OCI-LY1 (cell line): ENCODE measurements at regions not wholly inside any gene's neighbourhood (a gene's known extent, or its start where the extent isn't known, plus 50 kb on each side); places are given as distances from the start of the nearest gene placed in this dataset.

Experiments
- H2AFZ ChIP-seq: fragments of 200-600 bp; sonication (generic), shearing (Covaris generic); 2 replicates; pipeline ENCODE4 v1.6.0; 2014; ENCODE audit warnings: antibody characterized with exemption, mild to moderate bottlenecking, low read length
- H3F3A ChIP-seq: fragments of 200-600 bp; sonication (generic), shearing (Covaris generic); 2 replicates; pipeline ENCODE4 v1.6.0; 2014; ENCODE audit warnings: mild to moderate bottlenecking, antibody characterized with exemption, low read length, moderate library complexity; ENCODE audit not compliant: insufficient read depth
- H3K27ac ChIP-seq: fragments of 200-600 bp; sonication (generic); 2 replicates; pipeline ENCODE4 v1.5.1; 2014; ENCODE audit warnings: low read length, mixed run types, mild to moderate bottlenecking, low read depth; ENCODE audit not compliant: poor library complexity, severe bottlenecking
- H3K27me3 ChIP-seq: fragments of 200-600 bp; sonication (generic); 2 replicates; pipeline ENCODE4 v1.6.0; 2014; ENCODE audit warnings: antibody characterized with exemption, mild to moderate bottlenecking, low read length, moderate library complexity; ENCODE audit not compliant: insufficient read depth
- H3K36me3 ChIP-seq: fragments of 200-600 bp; sonication (generic); 2 replicates; pipeline ENCODE4 v1.6.1; 2014; ENCODE audit warnings: mild to moderate bottlenecking, antibody characterized with exemption, low read length, moderate library complexity, mixed read lengths; ENCODE audit not compliant: insufficient read depth
- H3K4me1 ChIP-seq: fragments of 200-600 bp; sonication (generic); 2 replicates; pipeline ENCODE4 v1.5.1; 2014; ENCODE audit warnings: mild to moderate bottlenecking, low read length, moderate library complexity; ENCODE audit not compliant: insufficient read depth, severe bottlenecking
- H3K4me2 ChIP-seq: fragments of 200-600 bp; sonication (generic), shearing (Covaris generic); 2 replicates; pipeline ENCODE4 v1.6.1; 2014; ENCODE audit warnings: low read length
- H3K4me3 ChIP-seq: fragments of 200-600 bp; sonication (generic); 2 replicates; pipeline ENCODE4 v1.5.1; 2014; ENCODE audit warnings: low read length, low read depth, mild to moderate bottlenecking, mixed read lengths; ENCODE audit not compliant: poor library complexity, severe bottlenecking
- H3K79me2 ChIP-seq: fragments of 200-600 bp; shearing (Covaris generic); 2 replicates; pipeline ENCODE4 v1.6.1; 2016; ENCODE audit warnings: mixed run types, low read length, mixed read lengths; ENCODE audit not compliant: insufficient read depth
- H3K9ac ChIP-seq: fragments of 200-600 bp; sonication (generic), shearing (Covaris generic); 2 replicates; pipeline ENCODE4 v1.6.1; 2014; ENCODE audit warnings: mild to moderate bottlenecking, low read length, mixed read lengths
- H3K9me2 ChIP-seq: fragments of 200-600 bp; sonication (generic), shearing (Covaris generic); 2 replicates; pipeline ENCODE4 v1.6.1; 2014; ENCODE audit warnings: low read depth, mild to moderate bottlenecking, low read length, mixed read lengths
- H3K9me3 ChIP-seq: fragments of 200-600 bp; shearing (Covaris generic); 2 replicates; pipeline ENCODE4 v1.6.1; 2014; ENCODE audit warnings: low read length, mixed read lengths
- H4K20me1 ChIP-seq: fragments of 200-600 bp; sonication (generic), shearing (Covaris generic); 2 replicates; pipeline ENCODE4 v1.6.0; 2016; ENCODE audit warnings: mild to moderate bottlenecking, low read length; ENCODE audit not compliant: insufficient read depth
- EZH2 ChIP-seq: fragments of 200-600 bp; sonication (generic), shearing (Covaris generic); IDR thresholded peaks from 2 replicates; pipeline ENCODE4 v1.8.0; 2017; ENCODE audit warnings: borderline replicate concordance, mixed run types, mild to moderate bottlenecking, antibody characterized with exemption, low read length, moderate library complexity, mixed read lengths
- TF ChIP-seq, protein P1 (sequence below): fragments of 200-600 bp; sonication (generic), shearing (Covaris generic); IDR thresholded peaks from 2 replicates; pipeline ENCODE4 v1.5.1; 2017; ENCODE audit warnings: mild to moderate bottlenecking, antibody characterized with exemption, low read length, moderate library complexity, mixed read lengths

DNA sequence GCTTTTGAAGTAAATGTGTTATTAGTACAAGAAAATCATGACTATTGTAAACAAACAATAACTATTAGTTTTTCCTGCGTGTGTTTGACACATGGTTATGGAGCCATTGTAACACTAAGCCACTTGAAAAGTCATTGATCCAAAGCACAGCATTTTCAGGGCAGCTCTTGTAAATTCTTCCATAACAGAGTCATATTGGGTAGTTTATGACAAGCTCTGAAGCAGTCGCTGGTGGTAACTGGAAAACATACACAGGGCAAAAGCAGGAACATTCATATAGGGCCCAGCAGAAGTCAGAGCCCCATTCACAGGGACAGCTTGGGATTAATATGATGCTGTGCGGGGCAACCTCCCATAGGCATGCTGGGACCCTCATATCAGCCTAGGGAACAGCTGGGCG is 483.2 kb upstream of the PTBP2 start:
- Histone ChIP-seq H3K27me3 (no peaks in the 10 kb centered on the region), H3K4me3 (no peak overlapping the region), H3K79me2 (no peaks in the 10 kb centered on the region), H3F3A (no peaks in the 10 kb centered on the region), H3K36me3 (no peaks in the 10 kb centered on the region), H3K9me3 (no peaks in the 10 kb centered on the region), H3K4me2 (no peak overlapping the region), H2AFZ (no peak overlapping the region), H3K27ac (no peak overlapping the region), H3K9ac (no peak overlapping the region), H4K20me1 (no peaks in the 10 kb centered on the region), H3K9me2 (no peaks in the 10 kb centered on the region), H3K4me1 (no peaks in the 10 kb centered on the region)
- no peak for TF ChIP-seq EZH2
- TF ChIP-seq, protein P1, sequence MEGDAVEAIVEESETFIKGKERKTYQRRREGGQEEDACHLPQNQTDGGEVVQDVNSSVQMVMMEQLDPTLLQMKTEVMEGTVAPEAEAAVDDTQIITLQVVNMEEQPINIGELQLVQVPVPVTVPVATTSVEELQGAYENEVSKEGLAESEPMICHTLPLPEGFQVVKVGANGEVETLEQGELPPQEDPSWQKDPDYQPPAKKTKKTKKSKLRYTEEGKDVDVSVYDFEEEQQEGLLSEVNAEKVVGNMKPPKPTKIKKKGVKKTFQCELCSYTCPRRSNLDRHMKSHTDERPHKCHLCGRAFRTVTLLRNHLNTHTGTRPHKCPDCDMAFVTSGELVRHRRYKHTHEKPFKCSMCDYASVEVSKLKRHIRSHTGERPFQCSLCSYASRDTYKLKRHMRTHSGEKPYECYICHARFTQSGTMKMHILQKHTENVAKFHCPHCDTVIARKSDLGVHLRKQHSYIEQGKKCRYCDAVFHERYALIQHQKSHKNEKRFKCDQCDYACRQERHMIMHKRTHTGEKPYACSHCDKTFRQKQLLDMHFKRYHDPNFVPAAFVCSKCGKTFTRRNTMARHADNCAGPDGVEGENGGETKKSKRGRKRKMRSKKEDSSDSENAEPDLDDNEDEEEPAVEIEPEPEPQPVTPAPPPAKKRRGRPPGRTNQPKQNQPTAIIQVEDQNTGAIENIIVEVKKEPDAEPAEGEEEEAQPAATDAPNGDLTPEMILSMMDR = no peak

DNA sequence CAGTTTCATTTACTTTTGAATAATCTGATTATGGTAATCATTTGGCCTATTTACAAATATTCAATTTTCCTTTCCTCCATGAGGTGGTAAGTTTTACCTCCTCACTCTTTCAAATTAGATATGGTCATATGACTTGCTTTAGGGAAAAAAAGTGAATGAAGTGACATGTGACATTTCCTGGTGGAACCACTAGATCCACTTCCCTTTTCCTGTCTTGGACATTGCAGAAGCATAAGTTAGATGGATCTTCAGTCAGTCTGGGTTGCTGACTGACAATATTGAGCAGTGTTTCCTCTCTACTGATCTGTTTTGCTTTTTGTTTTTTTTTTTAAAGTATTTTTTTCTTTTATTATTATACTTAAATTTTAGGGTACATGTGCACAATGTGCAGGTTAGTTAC is 481.1 kb upstream of the PTBP2 start:
- Histone ChIP-seq H3K4me3 (no peak overlapping the region), H2AFZ (no peak overlapping the region), H3F3A (no peaks in the 10 kb centered on the region), H4K20me1 (no peaks in the 10 kb centered on the region), H3K9me3 (no peaks in the 10 kb centered on the region), H3K4me2 (no peak overlapping the region), H3K9me2 (no peaks in the 10 kb centered on the region), H3K79me2 (no peaks in the 10 kb centered on the region), H3K27ac (no peak overlapping the region), H3K4me1 (no peaks in the 10 kb centered on the region), H3K27me3 (no peaks in the 10 kb centered on the region), H3K9ac (no peak overlapping the region), H3K36me3 (no peaks in the 10 kb centered on the region)
- no peak for TF ChIP-seq EZH2
- TF ChIP-seq, protein P1 = no peak

DNA sequence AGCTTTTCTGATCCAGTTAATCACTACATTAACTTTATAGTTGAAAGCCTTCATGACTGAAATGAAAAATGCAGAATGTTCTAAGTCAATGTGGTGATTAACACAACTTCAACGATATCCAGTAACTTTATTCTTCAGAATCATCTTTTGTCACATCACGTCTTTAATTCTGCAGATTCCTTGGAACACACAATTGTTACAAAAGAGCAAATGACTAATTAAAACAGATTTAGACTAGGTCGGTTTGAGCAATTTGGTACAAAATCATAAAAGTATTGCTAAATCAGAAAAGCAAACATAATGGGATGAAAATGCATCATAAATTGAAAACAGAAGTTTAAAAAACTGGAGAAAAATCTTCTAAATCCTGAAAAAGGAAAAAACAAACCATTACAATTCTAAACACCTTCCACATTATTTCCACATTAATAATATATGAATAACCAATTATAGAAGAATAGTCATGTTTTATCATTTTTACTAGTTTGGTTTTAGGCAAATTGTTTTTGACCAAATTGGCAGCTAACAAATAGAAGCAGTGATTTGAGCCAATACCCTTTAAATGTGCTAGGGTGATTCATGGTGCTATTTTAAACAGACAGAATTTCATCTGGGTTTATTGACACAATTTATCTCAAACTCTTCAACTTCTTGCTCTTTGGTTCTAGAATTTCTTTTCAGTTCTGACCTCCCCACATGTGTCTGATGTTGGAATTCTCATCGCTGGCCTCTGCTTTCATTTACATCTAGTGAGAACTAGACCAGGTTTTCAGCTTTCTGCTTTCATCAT is 468.1 kb upstream of the PTBP2 start:
- Histone ChIP-seq H3K9ac (no peak overlapping the region), H4K20me1 (no peaks in the 10 kb centered on the region), H2AFZ (no peak overlapping the region), H3K36me3 (no peaks in the 10 kb centered on the region), H3K4me2 (no peak overlapping the region), H3F3A (no peaks in the 10 kb centered on the region), H3K27me3 (no peaks in the 10 kb centered on the region), H3K4me1 (no peaks in the 10 kb centered on the region), H3K9me3 (no peaks in the 10 kb centered on the region), H3K27ac (no peak overlapping the region), H3K79me2 (no peaks in the 10 kb centered on the region), H3K4me3 (no peak overlapping the region), H3K9me2 (no peaks in the 10 kb centered on the region)
- TF ChIP-seq, protein P1 = no peak
- TF ChIP-seq EZH2 = no peak
